ENCODE measurements at regions not wholly inside any gene's neighbourhood (a gene's known extent, or its start where the extent isn't known, plus 50 kb on each side); places are given as distances from the start of the nearest gene placed in this dataset.

DNA sequence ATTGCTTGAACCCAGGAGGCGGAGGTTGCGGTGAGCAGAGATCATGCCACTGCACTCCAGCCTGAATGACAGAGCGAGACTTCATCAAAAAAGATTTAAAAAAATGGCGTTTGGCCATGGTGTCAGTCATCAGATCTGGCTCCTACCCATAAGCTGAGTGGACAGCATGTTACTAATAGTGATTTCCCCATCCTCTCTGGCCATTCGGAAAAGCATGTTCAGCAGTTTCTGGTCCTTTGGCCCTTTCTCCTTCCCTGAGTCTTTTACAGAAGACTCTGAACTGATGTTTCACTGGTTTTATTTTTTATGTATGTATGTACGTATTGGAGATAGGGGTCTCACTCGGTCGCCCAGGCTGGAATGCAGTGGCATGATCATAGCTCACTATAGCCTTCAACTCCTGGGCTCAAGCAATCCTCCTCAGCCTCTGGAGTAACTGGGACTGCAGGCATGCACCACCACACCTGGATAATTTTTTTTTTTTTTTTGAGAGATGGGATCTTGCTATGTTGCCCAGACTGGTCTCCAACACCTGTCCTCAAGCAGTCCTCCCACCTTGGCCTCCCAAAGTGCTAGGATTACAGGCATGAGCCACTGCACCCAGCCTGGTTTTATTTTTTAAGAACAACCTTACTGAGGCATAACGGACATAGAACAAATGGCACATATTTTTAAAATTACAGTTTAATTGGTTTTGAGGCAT is 84.2 kb upstream of the CNKSR3 start:
- no peak for TF ChIP-seq EP300 (IDR thresholded peaks at IDR 0.05)
- no peak for TF ChIP-seq RAD21 (conservative IDR thresholded peaks at IDR 0.05 in 1 of 2, IDR thresholded peaks at IDR 0.05 in 1 of 2)
- TF ChIP-seq POLR2A (IDR thresholded peaks at IDR 0.05; ENCODE audit: low read length) = no peak
- no peak for TF ChIP-seq KDM5A (IDR thresholded peaks at IDR 0.05)
- TF ChIP-seq HOXB13 (CRISPR knock-in tag; IDR thresholded peaks at IDR 0.05; ENCODE audit: low read depth) = no peak
- TF ChIP-seq, protein P1, sequence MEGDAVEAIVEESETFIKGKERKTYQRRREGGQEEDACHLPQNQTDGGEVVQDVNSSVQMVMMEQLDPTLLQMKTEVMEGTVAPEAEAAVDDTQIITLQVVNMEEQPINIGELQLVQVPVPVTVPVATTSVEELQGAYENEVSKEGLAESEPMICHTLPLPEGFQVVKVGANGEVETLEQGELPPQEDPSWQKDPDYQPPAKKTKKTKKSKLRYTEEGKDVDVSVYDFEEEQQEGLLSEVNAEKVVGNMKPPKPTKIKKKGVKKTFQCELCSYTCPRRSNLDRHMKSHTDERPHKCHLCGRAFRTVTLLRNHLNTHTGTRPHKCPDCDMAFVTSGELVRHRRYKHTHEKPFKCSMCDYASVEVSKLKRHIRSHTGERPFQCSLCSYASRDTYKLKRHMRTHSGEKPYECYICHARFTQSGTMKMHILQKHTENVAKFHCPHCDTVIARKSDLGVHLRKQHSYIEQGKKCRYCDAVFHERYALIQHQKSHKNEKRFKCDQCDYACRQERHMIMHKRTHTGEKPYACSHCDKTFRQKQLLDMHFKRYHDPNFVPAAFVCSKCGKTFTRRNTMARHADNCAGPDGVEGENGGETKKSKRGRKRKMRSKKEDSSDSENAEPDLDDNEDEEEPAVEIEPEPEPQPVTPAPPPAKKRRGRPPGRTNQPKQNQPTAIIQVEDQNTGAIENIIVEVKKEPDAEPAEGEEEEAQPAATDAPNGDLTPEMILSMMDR (IDR thresholded peaks at IDR 0.05) = no peak
- TF ChIP-seq CHD4 (IDR thresholded peaks at IDR 0.05; ENCODE audit: borderline replicate concordance) = no peak
- no peak for TF ChIP-seq BHLHE40 (IDR thresholded peaks at IDR 0.05; ENCODE audit: low read depth, low read length)
- TF ChIP-seq JUNB (IDR thresholded peaks at IDR 0.05) = no peak
- no peak for TF ChIP-seq CHD2 (IDR thresholded peaks at IDR 0.05; ENCODE audit: low read length, partially characterized antibody)
- no peak for TF ChIP-seq POLR2AphosphoS2 (conservative IDR thresholded peaks at IDR 0.05; ENCODE audit: low read length)
- TF ChIP-seq MYC (IDR thresholded peaks at IDR 0.05; ENCODE audit: borderline replicate concordance, low read length) = no peak
- no peak for TF ChIP-seq RFX5 (IDR thresholded peaks at IDR 0.05)
- TF ChIP-seq, protein P2, sequence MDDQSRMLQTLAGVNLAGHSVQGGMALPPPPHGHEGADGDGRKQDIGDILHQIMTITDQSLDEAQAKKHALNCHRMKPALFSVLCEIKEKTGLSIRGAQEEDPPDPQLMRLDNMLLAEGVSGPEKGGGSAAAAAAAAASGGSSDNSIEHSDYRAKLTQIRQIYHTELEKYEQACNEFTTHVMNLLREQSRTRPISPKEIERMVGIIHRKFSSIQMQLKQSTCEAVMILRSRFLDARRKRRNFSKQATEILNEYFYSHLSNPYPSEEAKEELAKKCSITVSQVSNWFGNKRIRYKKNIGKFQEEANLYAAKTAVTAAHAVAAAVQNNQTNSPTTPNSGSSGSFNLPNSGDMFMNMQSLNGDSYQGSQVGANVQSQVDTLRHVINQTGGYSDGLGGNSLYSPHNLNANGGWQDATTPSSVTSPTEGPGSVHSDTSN (IDR thresholded peaks at IDR 0.05) = no peak

Measured in A549 (cell line).